HG03432 (cell line): ENCODE measurements at regions not wholly inside any gene's neighbourhood (a gene's known extent, or its start where the extent isn't known, plus 50 kb on each side); places are given as distances from the start of the nearest gene placed in this dataset.
"Not testable (repeated sequence)": the region's sequence is repeated elsewhere in the genome, so short reads cannot be mapped to it uniquely, and the experiment has no call there.

Experiments
- ATAC-seq: cut with Tn5 transposase; IDR thresholded peaks from one replicate; pipeline ENCODE4 v1.9.1; 2021; ENCODE audit warnings: mild to moderate bottlenecking, moderate library complexity; ENCODE audit not compliant: unreplicated experiment

GRCh38 chrX:128653524-128654060 is 601.4 kb upstream of the ACTRT1 start:
- ATAC-seq: no peak

- no peak for ATAC-seq
These were observed 598.1 kb upstream of the ACTRT1 start for GRCh38 chrX:128650326-128650725.

GRCh38 chrX:128634754-128635153 is 582.6 kb upstream of the ACTRT1 start:
- ATAC-seq: no peak

DNA sequence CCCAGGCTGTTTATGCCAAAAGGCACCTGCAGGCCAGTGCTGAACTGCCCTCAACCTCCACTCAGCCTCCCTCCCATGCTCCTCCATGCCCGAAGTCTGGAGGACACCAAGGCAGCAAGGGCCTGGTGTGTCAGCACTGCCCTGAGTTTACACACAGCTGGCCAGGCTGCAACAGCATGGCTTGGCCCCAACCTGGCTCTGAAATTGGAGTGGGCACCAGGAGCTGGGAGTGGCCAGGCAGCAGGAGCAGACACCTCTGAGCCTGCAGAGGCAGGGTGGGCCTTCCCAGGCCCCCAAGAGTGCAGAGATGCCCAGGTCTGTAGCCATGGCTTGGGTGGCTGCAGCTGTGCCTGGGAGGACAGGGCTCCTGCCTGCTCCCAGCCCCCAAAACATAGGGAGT is 571.2 kb upstream of the ACTRT1 start:
- no peak for ATAC-seq

GRCh38 chrX:128622296-128622695 is 570.1 kb upstream of the ACTRT1 start:
- no peak for ATAC-seq

- ATAC-seq: no peak
These were observed 567.3 kb upstream of the ACTRT1 start for GRCh38 chrX:128619490-128619889.

- ATAC-seq: no peak
These were observed 564.7 kb upstream of the ACTRT1 start for GRCh38 chrX:128616933-128617332.

- not testable (repeated sequence) for ATAC-seq
These were observed 554.6 kb upstream of the ACTRT1 start for GRCh38 chrX:128606817-128607216.

- ATAC-seq: not testable (repeated sequence)
These were observed 554.2 kb upstream of the ACTRT1 start for GRCh38 chrX:128606357-128606756.

DNA sequence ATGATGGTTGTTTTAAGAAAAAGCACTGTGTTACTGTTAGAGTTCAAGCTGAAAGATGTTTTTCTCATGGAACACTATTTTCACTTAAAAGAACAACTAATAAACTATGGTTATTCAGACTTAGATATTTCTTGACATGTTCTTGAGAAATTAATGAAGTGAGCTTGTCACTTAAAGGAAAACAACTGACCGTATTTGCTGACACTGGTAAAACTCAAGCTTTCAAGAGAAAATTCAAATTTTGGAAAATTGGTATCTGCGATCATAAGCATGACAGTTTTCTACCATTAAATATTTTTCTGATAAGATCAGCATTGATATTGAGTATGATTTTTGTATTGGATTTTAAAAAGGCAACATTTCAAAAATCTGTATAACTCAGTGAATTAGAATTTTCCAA is 549.5 kb upstream of the ACTRT1 start:
- ATAC-seq: no peak

- no peak for ATAC-seq
These were observed 547.4 kb upstream of the ACTRT1 start for GRCh38 chrX:128599632-128600031.

DNA sequence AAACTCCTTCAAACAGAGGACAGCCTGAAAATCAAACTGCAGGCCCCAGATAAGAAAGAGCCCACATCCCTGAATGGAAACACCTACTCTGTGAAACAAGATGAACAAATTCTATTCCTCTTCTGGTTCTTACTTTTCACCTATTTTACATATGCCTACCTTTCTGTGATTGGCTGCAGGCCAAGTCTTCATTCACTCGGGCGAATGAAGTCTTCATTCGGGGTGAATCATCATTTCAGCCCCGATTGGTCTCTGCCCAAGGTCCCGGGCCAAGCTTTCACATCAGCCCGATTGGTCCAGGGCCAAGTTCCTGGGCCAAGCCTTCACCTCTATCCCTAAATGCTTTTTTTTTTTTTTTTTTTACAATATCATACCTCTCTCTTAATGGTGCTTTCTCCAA is 529.8 kb upstream of the ACTRT1 start:
- ATAC-seq: no peak

DNA sequence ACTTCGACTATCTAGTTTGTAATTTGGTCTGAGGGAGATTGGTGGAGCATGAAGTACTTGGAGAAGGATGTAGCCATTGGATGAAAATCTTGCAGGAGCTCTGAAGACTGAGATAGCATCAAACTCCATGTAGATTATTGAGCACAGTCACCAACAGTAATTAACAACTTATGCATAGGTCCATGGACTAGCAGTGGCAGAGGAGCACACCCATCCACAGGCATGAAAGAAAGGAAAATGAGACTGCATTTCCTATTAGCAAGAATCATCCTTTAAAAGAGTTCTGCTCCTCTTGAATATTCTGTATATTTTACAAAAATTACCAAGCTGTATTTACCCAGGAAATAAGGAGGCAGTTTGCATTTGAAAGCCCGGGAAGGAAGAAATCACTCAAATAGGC is 529.4 kb upstream of the ACTRT1 start:
- no peak for ATAC-seq

DNA sequence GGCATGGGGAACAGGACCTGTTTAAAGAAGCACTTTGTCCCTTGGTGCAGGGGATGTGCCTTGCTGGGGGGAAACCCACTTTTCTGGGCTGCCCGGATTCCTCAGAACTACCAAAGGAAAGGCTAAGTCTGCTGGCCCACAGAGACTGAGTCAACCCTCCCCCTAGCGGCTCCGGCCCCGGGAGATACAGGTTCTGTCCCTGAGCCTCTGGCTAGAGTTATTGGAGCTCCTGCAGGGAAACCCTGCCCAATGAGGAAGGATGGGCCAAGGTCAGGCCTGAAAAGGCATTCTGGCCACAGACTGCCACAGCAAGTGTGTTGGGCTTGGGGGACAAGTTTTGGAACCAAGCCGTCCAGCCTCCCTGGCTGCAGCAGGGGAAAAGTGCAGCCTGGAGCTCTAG is 490.9 kb upstream of the ACTRT1 start:
- no peak for ATAC-seq

DNA sequence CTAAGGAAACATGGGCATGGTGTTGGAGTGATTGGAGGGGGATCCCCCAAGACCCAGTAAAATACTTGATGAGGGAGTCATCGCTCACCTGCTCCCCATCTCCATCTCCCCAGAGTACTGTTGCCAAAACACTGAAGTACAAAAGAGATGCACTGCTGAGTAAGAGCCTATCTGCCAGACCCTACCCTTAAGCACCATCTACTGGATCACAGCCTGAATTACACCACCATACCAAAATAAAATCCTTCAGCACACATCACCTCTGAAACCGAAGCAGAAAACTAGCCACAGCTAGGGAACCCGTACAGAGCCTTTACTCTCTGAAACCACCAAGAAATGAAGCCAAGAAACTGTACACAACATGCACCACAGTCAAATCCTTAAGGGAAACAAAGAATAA is 466.3 kb upstream of the ACTRT1 start:
- ATAC-seq: peak; percentile 66

DNA sequence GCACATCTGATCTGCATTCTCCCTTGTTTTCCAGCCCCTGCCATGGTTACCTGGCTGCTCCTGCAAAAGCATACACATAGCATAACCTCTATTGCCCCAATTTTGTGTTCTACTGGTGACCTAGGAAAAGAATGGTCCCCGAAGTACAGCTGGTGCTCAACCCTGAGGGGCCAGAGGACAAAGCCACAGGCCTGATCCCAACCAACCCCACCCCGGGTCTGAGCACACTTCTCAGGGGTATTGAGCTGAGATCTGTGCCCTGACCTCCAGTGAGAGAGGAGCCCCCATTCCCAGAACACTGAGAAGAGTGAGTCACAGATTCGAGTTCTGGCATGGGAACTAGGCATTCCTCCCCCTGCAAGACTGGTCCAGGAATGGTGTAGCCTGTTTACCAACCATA is 465.5 kb upstream of the ACTRT1 start:
- no peak for ATAC-seq

- no peak for ATAC-seq
These were observed 452.3 kb upstream of the ACTRT1 start for GRCh38 chrX:128504496-128504895.

GRCh38 chrX:128464116-128464515 is 411.9 kb upstream of the ACTRT1 start:
- no peak for ATAC-seq

DNA sequence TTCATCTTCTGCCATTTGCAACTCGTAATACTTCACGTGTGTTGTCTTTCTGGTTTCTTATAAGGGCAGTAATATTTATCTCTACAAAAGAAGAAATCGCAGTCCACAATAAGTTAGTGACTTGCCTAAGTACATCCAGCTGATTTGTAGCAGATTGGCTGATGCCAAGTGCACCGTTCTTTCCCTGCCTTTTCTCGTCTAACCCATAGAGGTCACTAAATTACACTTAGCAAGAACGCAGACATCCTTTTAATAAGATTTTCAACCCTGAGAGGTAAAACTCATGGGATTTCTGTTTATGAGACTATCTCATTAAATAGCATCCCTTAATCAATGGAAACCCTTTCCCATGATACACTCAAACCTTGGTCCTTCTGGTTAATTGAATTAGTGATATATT is 408.6 kb upstream of the ACTRT1 start:
- no peak for ATAC-seq

GRCh38 chrX:128458888-128459287 is 406.7 kb upstream of the ACTRT1 start:
- no peak for ATAC-seq

DNA sequence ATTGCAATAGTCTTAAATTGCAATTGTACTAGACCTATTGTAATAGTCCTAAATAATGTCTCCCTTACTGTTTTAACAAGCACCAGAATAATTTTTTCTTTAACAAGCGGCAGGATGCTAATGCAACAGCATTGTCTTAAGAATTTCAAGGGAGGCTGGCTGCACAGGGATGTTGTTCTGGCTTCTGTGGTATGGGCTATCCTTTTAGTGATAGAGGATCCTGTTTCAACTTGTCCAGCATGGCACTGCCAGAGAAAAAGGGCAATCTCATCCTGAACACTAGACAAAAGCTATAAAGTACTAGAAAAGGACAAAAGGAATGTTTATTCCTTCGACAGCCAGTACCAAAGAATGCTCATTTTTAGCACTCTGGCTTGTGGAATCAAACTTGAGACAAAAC is 405.5 kb upstream of the ACTRT1 start:
- ATAC-seq: no peak

GRCh38 chrX:128439159-128439558 is 387.0 kb upstream of the ACTRT1 start:
- no peak for ATAC-seq

GRCh38 chrX:128438082-128438481 is 385.9 kb upstream of the ACTRT1 start:
- ATAC-seq: no peak
